Transverse colon (tissue), 4 donors: ENCODE measurements at regions not wholly inside any gene's neighbourhood (a gene's known extent, or its start where the extent isn't known, plus 50 kb on each side); places are given as distances from the start of the nearest gene placed in this dataset.

Source experiments
- EP300 ChIP-seq: sonication (generic); formaldehyde crosslinking; IDR thresholded peaks from one replicate; pipeline ENCODE4 v1.6.1; 2017; ENCODE audit warnings: antibody characterized with exemption, low read depth
- POLR2A ChIP-seq: fragments of 450-650 bp; IDR thresholded peaks from one replicate; pipeline ENCODE4 v1.6.1; 2016; ENCODE audit warnings: antibody characterized with exemption, mild to moderate bottlenecking, moderate library complexity
- POLR2AphosphoS5 ChIP-seq, 3 donors: sonication (generic); formaldehyde crosslinking; IDR thresholded peaks; one replicate each; pipeline ENCODE4 v1.6.1; 2016; ENCODE audit warnings: antibody characterized with exemption in 3 of 3
- TF ChIP-seq, protein P1 (sequence below), 5 experiments: fragments of 200-600 bp in 3 of 5; fragments of 450-650 bp in 2 of 5; sonication (generic) in 3 of 5; IDR thresholded peaks; 1 replicate in 2 of 5; 2 replicates in 3 of 5; pipeline ENCODE4 v1.5.1; 2016 to 2017; ENCODE audit warnings: antibody characterized with exemption in 5 of 5, inconsistent platforms in 3 of 5, mild to moderate bottlenecking in 2 of 5, moderate library complexity in 1 of 5

DNA sequence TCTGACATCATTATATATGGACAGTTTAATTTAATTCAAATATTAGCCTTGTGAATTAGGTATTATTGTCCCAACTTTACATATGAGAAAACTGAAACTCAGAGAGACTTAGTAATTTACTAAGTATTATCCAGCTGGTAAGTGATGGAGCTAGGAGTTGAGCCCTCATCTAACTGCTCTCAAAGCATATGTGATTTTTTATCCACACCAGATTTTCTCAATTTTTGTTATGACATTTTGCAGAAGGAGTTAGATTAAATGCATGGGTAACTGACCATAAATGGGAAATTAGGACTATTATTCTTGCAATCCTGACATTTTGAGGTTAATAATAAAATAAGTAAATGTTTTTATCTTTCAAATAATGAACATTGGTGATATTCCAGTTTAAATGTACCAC, 778.3 kb upstream of the SORCS1 start:
- TF ChIP-seq, protein P1, sequence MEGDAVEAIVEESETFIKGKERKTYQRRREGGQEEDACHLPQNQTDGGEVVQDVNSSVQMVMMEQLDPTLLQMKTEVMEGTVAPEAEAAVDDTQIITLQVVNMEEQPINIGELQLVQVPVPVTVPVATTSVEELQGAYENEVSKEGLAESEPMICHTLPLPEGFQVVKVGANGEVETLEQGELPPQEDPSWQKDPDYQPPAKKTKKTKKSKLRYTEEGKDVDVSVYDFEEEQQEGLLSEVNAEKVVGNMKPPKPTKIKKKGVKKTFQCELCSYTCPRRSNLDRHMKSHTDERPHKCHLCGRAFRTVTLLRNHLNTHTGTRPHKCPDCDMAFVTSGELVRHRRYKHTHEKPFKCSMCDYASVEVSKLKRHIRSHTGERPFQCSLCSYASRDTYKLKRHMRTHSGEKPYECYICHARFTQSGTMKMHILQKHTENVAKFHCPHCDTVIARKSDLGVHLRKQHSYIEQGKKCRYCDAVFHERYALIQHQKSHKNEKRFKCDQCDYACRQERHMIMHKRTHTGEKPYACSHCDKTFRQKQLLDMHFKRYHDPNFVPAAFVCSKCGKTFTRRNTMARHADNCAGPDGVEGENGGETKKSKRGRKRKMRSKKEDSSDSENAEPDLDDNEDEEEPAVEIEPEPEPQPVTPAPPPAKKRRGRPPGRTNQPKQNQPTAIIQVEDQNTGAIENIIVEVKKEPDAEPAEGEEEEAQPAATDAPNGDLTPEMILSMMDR (IDR thresholded peaks at IDR 0.05), result no peak
- no peak for TF ChIP-seq POLR2A
- TF ChIP-seq EP300, result no peak
- TF ChIP-seq POLR2AphosphoS5 (IDR thresholded peaks at IDR 0.05), result no peak
